Hematopoietic multipotent progenitor cell treated with erythropoietin and hydrocortisone succinate and interleukin-3 and kit ligand, for 17 days (in vitro differentiated cells): ENCODE measurements at regions not wholly inside any gene's neighbourhood (a gene's known extent, or its start where the extent isn't known, plus 50 kb on each side); places are given as distances from the start of the nearest gene placed in this dataset.

Experiments
- DNase-seq: peaks from one replicate; pipeline ENCODE4 v3.0.0-alpha.2; 2015; ENCODE audit warnings: low spot score

DNA sequence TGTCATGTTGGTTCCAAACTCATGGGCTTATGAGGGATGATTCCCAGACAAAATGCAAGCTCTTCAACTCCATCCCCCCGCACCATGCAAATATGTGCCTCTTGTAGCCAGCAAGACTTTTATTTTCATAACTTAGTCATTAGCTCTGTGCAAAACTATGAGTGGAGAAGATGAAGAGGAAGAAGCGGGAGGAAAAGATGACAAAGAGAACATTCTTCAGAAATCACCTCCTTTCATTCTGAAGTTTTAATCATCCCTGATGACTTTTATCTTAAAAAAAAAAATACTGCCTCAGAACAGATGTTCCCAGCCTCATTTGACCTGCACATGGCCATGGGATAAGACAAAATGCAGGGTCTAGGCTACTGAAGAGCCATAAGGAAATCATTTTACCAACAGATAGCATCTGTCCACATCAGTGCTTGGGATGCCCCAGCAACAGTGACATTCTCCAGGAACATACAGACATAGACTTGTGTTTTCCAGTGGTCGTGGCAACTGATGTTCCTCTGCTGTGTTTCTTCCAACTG, 145.5 kb downstream of the WNT5A start:
- no peak for DNase-seq

DNA sequence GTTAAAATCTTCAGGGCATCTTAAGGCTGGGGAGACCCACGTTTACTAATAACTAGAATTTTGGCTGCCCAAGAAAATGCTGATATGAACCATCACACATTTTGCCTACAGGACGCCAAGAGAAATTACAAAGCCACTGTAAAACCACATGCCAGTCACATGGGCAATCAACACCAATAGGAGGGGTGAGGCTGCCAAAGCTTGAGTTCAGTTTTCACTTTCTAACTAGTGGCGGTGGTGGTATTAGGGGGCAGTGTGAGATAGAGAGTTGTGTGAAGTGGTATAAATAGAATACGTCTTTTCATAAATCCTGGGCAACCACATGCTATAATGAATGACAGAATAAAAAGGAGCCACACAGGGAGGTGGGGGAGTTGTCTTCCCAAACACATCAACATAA, 147.3 kb downstream of the WNT5A start:
- DNase-seq = no peak

DNA sequence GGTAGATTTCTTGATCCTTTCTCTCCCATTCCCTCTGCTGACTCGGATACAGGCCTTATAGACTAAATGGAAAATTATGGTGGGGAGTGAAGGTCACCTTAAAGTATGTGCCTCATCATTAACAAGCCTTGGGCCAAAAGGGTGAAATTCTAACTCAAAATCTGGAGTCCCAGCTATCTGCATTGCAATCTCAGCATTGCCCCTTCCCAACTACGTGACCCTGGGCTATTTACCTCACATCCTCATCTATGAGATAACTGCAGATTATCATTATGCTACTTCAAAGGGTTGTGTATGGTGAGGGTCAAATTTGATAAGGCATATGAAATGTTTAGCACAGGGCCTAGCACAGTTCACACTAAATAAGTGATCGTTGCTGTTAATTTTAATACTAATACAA, 147.7 kb downstream of the WNT5A start:
- no peak for DNase-seq

GRCh38 chr3:55337641-55338180, 149.4 kb downstream of the WNT5A start:
- no peak for DNase-seq

DNA sequence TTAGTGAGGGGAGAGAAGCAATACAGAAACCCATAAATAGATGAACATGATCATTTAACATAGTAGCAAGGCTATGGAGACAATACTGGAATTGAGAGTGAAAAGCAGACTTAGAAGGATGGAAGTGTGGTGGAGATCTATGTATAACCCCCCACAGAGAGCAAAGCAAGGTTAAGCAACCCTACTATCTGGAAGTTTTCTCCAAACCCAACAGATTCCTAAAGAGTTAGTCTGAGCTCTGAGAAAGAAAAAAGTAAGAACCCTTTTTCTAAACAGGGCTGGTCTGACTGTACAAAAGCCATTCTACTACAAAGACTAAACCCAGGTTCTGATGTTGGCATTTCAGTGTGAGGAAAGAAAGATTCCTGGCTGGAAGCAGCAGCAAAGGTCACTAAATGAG, 153.2 kb downstream of the WNT5A start:
- no peak for DNase-seq

DNA sequence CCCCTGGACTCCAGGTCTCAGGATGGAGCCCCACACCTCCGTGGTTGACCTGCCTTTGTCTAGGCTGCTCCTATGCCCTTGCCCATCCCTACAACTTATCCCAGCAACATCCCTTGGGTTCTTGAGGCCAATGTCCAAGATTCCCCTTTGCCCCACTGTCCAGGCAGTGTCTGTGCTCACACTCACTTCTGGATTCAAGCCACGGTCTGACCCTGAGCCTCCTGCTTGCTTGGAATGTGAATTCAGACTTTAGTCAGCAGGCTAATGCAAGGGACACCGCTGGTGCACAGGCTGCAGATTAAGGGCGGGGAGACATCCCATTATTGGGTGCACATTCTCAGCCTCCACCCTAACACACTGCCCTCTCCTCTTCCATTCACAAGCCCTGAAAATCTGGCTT, 154.1 kb downstream of the WNT5A start:
- no peak for DNase-seq

- no peak for DNase-seq
These were observed 154.9 kb downstream of the WNT5A start for GRCh38 chr3:55332176-55332575.

DNA sequence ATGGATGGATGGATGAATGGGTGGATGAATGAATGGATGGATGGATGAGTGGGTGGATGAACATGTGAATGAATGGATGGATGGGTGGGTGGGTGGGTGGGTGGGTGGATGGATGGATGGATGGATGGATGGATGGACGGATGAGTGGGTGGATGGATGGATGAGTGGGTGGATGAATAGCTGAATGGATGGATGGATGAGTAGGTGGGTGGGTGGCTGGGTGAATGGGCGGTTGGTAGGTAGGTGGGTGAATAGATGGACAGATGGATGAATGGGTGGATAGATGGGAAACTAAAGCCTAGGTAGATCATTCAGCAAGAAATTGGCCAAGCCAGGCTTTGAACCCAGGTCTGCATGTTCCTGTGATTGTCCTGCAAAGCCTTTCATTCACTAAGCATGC, 155.6 kb downstream of the WNT5A start:
- no peak for DNase-seq

GRCh38 chr3:55330756-55331155, 156.3 kb downstream of the WNT5A start:
- DNase-seq = no peak

- DNase-seq = no peak
These were observed 156.8 kb downstream of the WNT5A start for GRCh38 chr3:55330355-55330754.

- no peak for DNase-seq
These were observed 157.3 kb downstream of the WNT5A start for GRCh38 chr3:55329849-55330248.

DNA sequence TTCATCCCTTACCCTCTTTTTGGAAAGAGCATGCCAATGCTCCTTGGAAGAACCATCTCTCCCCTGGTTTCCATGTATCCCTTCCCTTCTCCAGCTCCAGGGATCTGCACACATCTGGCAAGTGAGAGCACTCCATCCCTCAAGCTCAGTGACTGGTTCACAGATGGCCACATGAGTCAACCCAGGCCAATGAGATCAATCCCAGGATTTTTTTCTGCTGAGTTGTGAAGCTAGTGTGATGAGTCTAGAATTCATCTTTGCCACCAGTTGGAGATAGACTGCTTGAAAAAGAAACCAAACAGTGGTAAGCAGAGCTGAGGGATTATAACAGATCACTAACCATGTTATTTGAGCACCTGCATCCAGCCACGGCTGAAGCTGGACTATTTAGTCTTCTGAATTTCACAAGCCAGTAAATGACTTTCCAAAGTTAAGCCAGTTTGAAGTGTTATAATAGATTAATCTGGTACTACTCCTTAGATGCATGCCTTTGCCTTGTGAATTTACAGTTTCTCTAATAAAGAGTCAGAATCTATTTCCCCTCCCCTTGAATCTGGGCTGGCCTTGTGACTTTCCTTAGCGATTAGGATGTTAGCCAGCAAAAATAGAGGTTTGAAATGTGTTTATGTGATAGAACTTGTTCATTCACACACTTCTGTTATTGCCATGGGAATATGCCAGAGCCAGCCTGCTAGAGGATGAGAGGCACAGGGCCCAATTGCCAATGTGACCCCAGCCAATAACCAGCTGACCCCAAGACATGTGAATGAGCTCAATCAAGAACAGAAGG, 159.8 kb downstream of the WNT5A start:
- DNase-seq = no peak

- no peak for DNase-seq
These were observed 164.5 kb downstream of the WNT5A start for GRCh38 chr3:55322638-55323037.

- no peak for DNase-seq
These were observed 166.2 kb downstream of the WNT5A start for GRCh38 chr3:55320928-55321327.

- no peak for DNase-seq
These were observed 171.7 kb downstream of the WNT5A start for GRCh38 chr3:55315396-55315795.

DNA sequence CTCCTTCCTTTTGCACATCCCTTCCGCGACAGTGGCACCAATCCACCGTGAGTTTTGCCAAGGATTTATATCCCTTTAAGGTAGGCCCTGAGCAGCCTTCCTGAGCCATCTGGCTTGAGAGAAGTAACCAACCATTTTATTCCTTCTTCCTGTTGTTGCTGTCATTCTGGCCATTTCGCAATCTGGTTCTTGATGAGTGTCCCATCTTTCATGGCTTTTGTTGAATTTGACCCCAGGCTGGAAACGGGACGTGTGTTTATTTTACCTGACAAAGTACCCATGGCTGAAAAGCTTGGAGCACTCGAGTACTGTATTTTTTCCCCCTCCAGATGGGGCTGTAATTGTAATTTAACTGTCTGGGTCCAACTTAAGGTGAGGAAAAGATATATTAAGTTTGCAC, 173.4 kb downstream of the WNT5A start:
- no peak for DNase-seq

DNA sequence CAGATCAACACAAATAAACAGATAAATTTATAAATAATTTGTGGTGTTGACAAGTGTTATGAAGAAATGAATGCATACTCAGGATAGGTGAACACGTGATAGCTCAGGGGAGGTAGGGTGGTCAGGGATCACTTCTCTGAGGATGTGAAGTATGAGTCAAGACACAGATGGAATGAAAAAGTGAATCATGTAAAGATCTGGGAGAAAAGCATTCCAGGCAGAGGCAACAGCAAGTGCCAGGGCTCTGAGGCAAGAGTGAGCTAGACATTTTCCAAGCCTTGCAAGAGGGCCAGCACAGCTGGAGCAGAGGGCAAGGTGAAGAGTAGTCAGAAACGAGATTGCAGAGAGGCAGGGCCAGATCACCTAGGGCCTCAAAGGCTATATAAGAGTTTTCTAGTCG, 177.8 kb downstream of the WNT5A start:
- DNase-seq = no peak

DNA sequence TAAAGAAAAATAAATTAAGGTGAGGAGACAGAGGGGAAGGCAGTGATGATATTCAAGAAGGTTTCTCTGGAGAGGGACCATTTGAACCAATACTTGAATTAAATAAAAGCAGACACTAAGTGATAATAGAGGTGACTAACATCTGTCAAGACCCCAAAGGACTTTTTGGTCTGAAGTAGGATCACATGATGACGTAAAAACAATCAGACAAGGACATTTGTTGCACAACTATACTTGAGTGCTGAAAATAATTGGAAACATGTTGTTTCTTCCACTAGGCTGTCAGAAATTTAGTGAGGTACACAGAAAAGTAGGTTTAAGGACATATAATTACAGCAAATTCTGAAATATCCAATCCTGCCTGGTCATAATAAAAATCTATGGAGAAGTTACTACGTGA, 179.5 kb downstream of the WNT5A start:
- no peak for DNase-seq

- no peak for DNase-seq
These were observed 181.2 kb downstream of the WNT5A start for GRCh38 chr3:55305696-55306485.

- DNase-seq = no peak
These were observed 186.4 kb downstream of the WNT5A start for GRCh38 chr3:55300701-55301100.

DNA sequence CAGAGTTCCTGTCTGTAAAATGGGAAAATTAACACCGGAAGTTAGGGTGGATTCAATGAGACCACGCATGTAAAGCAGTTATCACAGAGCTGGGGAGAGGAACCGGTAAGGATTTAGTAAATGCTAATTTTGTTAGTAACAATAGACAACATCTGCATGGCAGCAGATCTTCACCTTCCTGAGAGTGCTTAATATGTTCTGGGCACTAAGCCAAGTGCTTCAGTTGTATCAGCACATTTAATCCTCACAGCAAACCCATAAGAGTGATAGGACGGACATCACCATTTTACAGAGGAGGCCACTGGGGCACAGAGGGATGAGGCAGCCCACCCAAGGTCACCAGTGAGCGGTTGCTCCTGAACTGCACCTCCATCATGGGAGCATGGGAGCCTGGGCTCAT, 189.4 kb downstream of the WNT5A start:
- DNase-seq = no peak

DNA sequence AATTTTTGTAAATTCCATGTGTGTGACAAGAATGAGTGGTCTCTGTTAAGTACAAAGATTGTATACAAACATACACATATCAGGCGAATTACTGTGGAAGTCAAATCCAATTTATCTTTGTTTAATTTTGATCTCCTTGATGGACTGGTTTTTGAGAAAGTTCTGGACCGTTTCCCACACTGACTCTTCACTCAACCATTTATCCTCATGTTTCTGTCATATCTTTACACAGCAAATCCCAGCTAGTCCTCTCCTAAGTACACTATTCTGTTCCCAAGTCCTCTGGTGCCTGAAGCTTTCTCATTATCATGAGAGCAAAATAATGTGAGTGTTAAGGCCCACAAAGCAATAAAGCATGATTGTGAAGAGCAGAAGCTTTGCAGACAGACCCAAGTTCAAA, 189.9 kb downstream of the WNT5A start:
- DNase-seq = no peak

- DNase-seq = no peak
These were observed 190.3 kb downstream of the WNT5A start for GRCh38 chr3:55296791-55297190.
